Right renal pelvis (tissue), 4 donors: ENCODE measurements at regions not wholly inside any gene's neighbourhood (a gene's known extent, or its start where the extent isn't known, plus 50 kb on each side); places are given as distances from the start of the nearest gene placed in this dataset.

Experiments
- DNase-seq, 4 donors: peaks; one replicate each; pipeline ENCODE4 v3.0.0-alpha.2; 2013; ENCODE audit warnings: low read depth in 4 of 4, low spot score in 3 of 4, missing footprints in 1 of 4

DNA sequence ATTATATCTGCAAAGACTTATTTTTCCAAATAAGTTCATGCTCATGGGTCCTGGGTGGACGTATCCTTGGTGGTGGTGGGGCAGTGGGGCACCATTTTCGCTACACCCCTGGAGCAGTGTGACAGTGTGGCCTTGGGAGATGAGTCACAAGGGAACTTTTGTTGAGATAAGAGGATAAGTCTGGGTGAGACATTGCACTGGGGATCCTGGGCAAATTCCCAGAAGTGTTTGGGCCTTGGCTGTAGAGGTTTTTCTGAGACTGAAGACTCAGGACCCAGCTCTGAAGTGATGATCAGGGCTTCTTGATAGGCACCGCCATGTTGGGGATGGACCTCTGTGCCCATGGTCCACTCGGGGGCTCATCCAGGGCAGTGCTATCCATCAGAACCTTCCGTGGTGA is 149.4 kb downstream of the MACROH2A1 start:
- DNase-seq = no peak

DNA sequence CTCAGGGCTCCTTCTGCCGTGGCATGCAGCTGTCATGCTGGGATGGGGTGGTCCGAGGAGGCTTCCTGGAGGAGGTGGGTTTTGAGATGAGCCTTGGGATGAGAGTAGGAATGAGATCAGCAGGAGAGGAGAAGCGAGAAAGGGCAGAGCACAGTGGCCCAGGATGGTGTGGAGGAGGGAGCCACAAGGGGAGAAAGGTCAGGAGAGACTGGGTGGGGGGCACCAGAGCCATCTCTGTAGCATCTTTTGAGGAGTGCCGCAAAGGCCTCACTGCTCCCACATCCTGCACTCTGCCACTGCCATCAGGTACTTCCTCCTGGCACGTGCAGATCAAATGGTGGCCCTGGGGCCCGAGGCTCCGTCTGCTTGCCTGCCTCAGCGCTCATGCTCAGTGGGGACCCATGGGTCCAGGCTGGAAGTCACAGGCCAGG is 150.2 kb downstream of the MACROH2A1 start:
- DNase-seq = no peak

DNA sequence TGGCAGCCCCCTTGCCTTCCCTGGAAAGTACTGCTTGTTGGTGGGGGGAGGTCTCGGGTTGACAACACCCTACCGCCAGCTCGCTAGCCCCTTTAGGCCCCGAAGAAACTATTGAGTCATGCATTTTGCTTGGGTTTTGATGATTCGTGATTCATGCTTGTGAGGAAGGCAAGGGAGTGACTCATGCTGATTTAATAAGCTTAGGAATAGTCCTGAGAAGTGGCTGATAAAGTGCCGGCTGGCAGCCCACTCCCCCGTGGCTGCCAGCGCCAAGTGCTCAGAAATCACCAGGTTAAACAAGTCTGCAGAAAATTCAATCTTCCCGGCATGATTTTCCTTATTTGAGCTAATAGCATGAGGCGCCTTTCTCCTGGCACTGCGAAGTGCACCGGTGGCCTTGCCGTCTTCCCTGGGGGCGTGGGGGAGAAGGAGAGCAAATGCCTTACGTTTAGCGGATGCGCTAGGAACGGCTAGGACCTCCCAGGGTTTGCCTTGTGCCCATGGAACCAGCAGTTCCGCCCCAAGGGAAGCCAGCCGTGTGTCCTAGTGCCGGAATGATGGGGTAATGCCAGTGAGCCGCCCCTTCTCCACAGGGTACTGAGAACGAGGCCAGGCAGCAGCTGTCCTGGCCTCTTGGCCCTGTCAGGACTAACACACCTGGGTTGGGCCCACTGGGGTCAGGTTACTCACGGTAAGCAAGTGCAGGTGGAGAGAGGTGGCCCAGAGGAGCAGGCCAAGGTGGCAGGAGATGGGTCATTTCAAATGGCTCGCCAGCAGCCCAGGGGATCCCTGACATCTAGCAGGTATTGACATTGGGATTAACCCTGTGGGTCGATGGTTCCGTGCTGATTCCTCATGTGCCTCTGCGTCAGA is 151.9 kb downstream of the MACROH2A1 start:
- no peak for DNase-seq

DNA sequence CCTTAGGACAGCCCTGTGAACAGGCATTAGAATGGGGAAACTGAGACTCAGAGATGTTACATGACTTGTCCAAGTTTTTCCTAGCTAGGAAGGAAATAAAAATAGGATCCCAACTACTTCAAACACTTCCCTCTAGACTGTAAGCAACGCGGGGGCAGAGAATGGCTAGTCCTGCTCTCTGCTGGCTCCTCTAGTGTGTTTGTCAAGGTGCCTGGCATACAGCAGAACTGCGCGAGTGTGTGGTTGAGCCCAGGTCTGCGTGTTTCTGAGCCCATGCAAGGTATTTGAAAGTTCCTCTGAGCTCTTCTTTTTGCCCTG is 152.5 kb downstream of the MACROH2A1 start:
- DNase-seq = no peak

DNA sequence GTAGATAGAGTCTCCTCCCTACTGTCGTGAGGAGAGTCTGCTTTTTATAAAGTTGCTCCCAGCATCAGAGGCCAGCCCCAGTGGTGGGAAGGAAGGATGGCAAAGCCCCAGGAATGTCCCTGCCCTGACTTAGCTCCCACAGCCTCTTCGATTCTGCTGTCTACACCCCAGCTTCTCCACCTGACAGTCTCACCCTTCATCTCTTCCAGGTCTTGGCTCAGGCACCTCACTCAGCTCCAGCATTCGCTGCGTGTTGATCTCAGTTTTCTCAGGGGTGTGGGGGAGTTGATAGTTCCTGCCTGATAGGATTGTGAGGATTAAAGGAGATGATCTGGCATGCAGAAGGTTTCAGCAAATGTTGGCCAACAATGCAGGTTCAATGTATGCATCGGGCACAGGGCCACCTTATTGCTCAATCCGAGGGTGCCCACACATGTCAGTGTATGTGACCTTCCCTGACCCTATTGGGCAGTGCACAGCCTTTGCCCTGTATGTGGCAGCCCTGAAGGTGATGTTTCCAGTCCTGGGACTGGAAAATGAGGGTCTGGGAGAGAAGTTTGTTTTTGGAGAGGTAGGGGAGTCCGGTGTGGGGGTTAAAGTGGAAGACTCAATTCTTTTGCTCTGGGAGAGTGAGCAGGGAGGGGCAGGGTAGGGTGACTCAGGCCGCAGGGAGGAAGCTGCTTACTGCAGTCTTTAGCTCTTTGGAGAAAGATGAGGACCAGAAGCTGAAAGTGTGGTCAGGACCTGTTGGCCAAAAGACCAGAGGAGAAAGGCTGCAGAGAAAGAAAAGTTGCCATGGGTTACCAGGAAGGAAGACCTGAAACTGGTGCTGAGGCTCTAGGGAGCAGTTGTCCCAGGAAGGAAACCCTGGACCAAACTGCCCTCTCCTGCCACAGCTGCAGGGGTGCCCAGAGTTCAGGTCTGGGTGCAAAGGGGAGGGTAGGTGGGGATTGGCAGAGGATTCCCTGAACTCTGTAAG is 153.2 kb downstream of the MACROH2A1 start:
- no peak for DNase-seq

DNA sequence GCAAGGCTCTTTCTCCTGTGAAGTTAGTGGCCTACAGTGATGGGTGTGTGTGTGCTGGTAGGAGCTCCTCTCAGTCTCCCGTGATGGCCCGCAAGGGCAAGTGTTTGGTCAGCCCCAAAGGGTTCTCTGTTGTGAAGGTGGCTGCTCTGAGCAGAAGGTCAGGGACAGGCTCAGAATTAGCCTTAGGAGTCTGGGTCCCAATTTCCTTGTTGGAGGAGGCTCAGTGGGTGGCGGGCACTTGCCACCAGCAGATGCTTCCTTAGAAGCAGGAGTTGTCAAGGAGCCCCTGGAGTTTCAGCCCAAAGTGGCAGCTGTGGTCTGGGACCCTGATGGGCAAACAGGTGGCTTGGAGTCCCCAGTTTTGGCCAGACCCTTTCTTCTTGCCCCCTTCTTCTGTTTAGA is 154.4 kb downstream of the MACROH2A1 start:
- no peak for DNase-seq

DNA sequence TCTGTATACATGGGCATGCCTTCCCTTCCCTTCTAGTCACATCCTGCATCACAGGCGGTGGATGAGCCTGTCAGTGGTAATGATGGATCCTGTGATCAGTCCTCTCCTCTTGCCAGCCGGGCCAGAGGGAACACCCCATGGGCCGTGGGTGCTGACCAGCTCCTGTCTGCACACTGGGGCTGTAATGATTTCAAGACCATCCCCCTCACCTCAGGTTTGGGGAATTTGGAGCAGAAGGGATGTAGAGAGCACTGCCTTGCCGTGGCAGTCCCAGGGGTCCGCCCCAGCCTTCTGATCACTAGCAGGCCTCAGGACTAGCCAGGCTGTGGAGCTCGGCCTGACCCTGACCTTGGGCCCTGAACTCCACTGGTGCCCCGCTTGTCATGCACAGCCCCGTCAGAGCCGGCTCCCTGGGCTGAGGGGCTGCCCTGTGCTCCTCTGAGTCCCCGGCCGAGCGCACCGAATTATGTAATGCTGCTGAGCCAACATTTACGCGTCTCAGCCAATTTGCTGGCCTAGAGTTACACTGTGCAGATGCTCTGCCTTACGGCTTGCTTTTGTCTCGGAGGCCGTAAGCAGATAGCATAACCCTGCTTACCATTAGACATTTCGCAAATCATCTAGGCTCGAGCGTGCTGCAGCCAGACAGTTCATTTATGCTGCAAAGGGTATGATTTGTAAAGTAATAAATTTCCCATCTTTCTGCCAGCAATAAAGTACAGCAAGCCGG is 155.3 kb downstream of the MACROH2A1 start:
- DNase-seq = peak in 1 of 4 donors; percentile 20

DNA sequence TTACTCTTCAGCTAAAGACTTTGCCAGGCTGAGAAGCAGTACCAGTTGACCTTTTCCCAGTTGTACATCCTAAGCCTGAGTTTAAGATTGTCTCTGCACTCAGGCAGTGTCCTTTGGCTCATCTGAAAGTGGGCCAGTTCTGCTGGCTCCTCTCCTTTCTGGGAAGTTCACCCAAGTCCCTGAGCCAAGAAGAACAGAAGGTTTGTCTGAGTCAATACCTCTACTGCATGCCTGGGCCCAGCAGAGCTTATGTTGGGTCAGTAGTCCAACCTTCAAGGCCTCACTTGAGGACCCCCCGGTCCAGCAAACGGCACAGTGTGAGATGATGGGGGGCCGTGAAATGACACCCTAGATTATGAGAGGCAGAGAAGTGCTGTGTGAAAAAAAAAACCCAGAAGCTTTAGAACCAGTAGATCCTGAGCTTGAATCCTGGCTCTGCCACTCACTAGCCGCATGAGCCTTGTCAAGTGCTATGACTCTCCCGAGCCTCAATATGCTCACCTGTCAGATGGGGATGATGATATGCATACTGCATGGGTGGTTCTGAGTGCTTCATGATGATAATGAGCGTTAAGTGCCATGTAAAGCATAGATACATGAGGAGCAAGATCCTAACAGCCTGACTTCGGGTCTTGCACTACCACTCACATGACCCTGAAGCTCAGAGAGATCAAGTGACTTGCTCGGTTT is 156.0 kb downstream of the MACROH2A1 start:
- no peak for DNase-seq

DNA sequence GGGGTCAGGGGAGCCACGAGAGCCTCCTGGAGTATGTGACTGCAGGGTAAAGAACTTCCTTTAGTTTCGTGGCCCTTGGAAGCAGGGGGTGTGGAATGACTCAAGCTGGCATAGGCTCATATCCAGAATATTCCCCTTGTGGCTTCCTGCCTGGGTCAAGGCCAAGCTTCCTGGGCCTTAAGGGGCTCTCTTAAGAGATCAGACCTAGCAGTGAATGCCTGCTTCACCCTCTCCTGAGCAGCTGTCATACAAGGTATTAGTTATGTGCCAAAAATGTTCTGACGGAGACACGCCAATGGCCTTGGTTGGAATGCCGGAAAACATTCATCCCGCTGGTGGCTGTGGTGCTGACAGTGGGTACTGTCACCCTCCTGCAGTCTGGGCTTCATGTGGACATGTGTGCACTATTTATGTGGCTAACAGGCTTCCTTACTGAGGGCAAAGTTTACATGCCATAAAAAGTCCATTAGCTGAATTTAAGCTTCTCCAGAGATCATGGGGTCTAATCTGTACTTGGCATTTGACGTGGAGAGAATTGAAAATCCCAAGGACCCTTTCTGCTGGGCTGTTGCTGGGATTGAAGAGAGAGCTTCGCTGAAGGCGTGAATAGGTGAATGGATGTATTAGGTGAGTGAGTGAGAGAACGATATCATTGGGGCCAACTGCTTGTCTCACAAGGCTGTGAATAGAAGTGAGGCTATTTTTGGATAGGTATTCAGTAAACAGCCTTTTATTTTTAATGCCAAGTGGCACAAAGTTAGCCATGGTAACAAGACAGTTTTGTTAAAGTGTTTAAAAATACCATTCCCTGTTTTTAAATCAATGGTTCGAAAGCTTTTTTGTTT is 156.8 kb downstream of the MACROH2A1 start:
- no peak for DNase-seq

DNA sequence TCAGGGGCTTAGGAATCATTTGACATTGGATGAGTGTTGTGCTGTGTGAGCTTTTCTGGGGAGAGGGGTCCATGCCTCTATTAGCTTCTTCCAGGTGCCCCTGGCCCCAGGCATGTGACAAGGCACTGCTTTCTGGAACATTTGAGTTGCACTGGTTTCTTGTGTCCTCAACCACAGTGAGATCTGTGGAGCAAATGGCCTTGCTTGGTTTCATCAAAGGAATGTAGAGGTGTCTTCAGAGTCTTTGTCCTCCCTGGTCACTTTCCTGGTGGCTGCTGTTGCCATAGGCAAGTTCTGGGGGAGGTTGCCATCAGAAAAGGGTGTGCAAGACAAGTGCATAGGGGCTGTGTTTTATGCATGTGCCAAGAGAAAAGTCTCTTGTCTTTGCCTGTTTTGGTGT is 157.5 kb downstream of the MACROH2A1 start:
- DNase-seq = no peak

DNA sequence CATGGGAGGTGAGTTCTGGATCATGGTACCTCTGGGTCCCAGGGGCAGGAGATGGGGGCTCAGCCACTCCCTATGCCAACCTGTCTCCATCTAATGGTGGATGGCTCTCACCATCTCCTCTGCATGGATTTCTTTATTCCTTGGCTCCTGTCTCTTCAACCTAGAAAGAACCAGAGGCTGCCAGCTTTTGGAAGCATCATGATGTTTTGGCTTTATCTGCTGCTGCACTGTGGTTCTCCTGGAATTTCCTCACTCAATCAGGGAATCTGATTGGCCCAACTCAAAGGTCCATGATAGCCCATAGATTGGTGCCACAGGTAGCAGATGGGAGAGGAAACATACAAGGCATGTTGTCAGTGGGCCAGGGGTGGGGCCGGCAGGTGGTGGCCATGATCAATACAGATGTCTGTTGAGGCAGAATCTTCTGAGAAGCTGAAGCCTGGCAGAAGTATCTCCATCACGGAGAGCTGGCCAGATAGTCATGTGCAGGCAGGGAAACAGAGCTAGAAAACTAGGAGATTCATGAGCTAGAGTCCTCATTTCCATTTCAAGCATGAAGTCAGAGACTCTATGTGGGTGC is 158.2 kb downstream of the MACROH2A1 start:
- DNase-seq = no peak

DNA sequence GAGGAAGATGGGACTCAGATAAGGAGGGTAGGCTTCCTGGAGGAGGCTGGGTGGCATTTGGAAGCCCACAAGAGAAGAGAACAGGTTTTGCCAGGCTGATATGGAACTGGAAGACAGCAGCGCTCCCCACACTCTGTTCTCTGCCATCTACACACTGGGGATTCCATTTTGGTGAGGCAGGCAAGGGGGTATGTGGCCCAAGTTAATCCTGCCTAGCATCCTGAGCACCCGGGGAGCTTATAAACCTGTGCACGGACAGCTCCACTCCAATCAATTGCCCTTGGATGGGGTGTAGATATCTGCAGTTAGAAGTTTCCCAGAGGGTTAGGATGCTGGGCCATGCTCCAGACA is 158.8 kb downstream of the MACROH2A1 start:
- DNase-seq = no peak

DNA sequence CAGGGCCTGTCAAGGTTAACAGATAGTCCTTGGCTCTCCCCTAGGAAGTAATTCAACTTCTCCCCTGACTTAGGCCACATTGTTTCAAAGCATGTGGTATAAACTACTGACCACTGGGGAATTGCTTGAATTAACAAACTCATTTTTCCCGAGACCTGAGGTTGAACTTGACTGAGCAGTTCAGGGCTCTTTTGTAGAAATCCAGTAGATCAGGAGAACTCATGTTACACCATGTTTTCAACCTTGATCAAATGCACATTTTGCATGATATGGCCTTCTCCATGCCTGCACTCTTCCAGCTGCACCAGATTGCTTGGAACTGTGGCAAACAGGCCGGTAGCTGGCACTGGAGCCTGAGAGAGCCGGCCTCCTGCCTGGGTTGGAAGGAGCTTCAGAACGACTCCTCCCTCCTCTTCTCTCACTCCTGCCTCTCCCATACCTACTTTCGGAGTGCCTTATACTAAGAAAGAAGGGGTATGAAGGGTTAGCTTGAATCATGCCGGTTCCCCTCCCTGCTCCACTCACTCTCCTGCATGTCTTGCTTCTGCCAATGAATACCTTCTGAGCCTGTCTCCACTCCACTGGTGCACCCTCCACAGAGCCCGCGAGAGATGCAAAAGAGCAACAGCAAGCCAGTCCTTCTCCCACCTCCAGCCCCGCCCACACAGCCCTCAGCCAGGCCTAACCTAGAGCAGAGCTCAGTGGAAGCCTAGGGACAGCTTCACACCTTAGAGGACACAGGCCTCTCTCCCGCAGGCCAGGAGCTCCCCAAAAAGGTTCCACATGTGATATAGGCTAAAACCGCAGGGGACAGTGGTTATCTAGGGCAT is 159.4 kb downstream of the MACROH2A1 start:
- peak in 3 of 4 donors; percentile 31 to 52 (median 42) for DNase-seq

DNA sequence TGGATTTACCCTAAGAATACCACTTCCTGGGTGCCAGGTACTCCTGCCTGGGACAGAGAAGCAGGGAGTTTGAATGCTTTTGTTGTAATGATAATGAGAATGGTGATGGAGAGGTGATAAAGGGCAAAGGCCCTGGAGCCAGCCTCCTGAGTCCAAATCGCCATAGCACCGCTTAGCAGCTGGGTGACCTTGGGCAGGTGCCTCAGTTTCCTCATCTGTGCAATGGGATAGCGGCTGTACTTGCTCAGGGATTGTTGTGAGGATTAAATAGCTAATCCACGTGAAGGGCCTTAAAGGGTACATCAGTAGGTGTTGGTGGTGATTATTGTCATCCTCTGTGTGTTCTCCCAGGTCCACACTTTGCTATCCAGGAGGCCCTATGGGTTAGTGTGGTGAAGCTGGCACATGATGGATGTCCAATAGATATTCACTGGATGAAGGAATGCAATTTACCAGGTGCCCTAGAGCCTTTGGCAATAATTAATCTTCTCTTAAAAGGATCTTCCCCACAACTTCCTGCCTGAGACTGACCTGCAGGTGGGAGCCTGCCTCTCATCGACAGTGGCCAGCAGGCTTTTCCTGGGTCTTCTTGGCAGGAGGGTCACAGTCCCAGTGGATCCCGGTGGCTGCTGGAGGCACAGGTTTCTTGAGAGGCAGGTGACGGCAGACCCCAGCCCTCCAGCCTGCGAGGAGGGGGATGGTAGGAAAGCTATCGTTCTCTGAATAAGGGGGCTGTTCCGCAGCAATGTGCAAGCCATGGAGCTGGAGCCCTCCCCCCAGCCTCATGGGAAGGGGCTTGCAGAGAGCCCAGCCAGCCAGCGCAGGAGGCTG is 160.2 kb downstream of the MACROH2A1 start:
- no peak for DNase-seq

DNA sequence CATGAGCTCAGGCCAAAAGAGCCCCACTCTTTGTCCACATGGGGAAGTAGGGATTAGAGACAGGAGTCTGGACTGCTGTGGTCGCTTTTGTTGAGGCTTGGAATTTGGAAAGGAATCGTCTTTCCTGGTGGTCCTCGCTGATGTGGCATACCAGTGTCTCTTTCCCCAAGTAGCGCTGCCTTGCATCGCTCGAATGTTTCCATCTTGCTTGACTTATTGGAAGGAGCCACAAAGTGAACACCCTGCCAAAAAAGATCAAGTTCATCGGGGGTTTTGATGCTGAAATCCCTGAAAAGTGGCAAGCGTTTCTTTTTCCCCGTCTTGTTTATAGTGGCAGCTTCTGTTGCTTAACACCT is 161.3 kb downstream of the MACROH2A1 start:
- no peak for DNase-seq

DNA sequence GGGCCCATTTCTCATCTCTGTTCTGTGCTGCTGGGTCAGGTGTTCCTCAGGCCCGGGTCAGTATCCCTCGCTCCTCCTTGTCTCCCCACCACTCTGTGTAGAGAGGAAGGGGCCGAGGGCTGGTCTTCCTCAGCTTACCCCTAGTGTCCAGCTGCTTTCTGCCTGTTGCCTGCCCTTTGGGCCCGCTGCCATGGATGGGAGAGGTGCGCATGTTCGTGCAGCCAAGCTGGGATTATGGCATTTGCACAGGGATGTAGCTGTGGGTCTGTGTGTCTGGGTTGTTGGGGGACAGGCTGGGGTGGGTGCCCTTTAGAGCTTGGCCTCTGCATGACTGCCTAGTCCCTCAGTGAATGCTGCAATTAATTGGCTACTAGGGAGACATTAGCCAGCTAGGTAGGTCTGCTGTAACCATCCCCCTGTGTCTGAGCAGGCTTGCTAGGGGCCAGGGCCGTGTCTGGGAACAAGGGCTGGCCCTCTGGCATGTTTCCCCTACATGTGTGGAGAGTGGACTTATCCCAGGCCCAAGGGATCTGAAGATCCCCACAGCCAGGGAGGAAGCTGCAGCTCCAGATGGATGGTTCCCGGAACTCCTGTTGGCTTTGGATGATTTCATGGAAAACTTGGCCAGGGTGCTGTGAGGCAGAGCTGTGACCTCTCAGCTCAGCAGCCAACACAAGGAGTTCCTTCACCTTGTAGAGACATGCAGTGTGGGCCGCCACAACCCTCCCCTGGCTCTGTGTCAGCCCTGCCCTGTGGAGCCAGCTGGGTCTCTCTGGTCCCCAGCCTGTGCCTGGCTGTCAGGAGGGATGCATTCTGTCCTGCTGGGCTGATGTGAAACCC is 161.9 kb downstream of the MACROH2A1 start:
- DNase-seq = no peak
